Muscle of arm (tissue), 1 donor: ENCODE measurements at regions not wholly inside any gene's neighbourhood (a gene's known extent, or its start where the extent isn't known, plus 50 kb on each side); places are given as distances from the start of the nearest gene placed in this dataset.

ENCODE experiments used
- DNase-seq: peaks from one replicate; pipeline ENCODE4 v3.0.0-alpha.2; 2013

- no peak for DNase-seq
These were observed 52.1 kb downstream of the STYXL2 start for GRCh38 chr1:167145965-167146364.

- no peak for DNase-seq
These were observed 53.1 kb downstream of the STYXL2 start for GRCh38 chr1:167146903-167147539.

GRCh38 chr1:167148421-167148820 is 54.5 kb downstream of the STYXL2 start:
- no peak for DNase-seq

- no peak for DNase-seq
These were observed 56.1 kb downstream of the STYXL2 start for GRCh38 chr1:167149793-167150491.

GRCh38 chr1:167150492-167150833 is 56.6 kb downstream of the STYXL2 start:
- no peak for DNase-seq

GRCh38 chr1:167152192-167152876 is 58.5 kb downstream of the STYXL2 start:
- no peak for DNase-seq

GRCh38 chr1:167156466-167156865 is 62.6 kb downstream of the STYXL2 start:
- no peak for DNase-seq

GRCh38 chr1:167157114-167157513 is 63.2 kb downstream of the STYXL2 start:
- no peak for DNase-seq

GRCh38 chr1:167158111-167158812 is 62.4 kb upstream of the POU2F1 start:
- DNase-seq, result no peak

GRCh38 chr1:167158813-167159275 is 61.8 kb upstream of the POU2F1 start:
- DNase-seq, result no peak

- no peak for DNase-seq
These were observed 60.9 kb upstream of the POU2F1 start for GRCh38 chr1:167159782-167160181.

GRCh38 chr1:167161242-167161641 is 59.4 kb upstream of the POU2F1 start:
- DNase-seq, result no peak

GRCh38 chr1:167161762-167162161 is 58.9 kb upstream of the POU2F1 start:
- DNase-seq, result no peak

- DNase-seq, result no peak
These were observed 55.5 kb upstream of the POU2F1 start for GRCh38 chr1:167165219-167165618.

- no peak for DNase-seq
These were observed 54.6 kb upstream of the POU2F1 start for GRCh38 chr1:167165948-167166689.

- peak; percentile 31 for DNase-seq
These were observed 54.0 kb upstream of the POU2F1 start for GRCh38 chr1:167166690-167167075.

- no peak for DNase-seq
These were observed 52.3 kb upstream of the POU2F1 start for GRCh38 chr1:167168424-167168823.

GRCh38 chr1:167169642-167170041 is 51.0 kb upstream of the POU2F1 start:
- no peak for DNase-seq
